GM18951 (cell line): ENCODE measurements at regions not wholly inside any gene's neighbourhood (a gene's known extent, or its start where the extent isn't known, plus 50 kb on each side); places are given as distances from the start of the nearest gene placed in this dataset.

Experiments
- POLR2A ChIP-seq: IDR thresholded peaks from 4 replicates; pipeline ENCODE4 v1.6.1; 2011; ENCODE audit warnings: mild to moderate bottlenecking; ENCODE audit not compliant: insufficient read length, insufficient read depth; ENCODE audit errors: extremely low read depth
- in situ Hi-C: fragments of 300-500 bp; cut with MboI; formaldehyde crosslinking; loops from one replicate; pipeline ENCODE4 v1.12.0; 2022; ENCODE audit warnings: low sequenced_read_pairs, mixed read lengths, inconsistent platforms; ENCODE audit not compliant: unreplicated experiment

GRCh38 chr5:175056831-175057230 is 332.4 kb downstream of the MSX2 start:
- in situ Hi-C loops, result no loop called here
- TF ChIP-seq POLR2A, result no peak

DNA sequence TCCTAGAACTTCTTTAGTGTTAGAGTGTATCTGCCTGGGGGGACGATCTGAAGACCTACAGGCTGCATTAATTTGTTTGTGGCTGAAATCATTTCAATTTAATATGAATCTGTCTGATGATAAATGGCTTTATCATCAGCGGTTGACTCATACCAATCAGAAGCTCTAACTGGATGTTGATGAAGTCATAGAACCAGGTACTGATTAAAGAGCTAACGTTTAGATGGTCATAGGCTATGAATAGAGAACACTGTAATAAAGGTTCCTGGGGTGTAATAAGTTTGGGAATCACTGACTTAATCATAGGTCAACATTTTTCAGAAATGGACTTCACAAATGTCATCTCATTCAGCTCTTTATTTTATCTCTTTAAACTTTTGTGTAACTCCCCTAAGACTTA is 329.9 kb downstream of the MSX2 start:
- TF ChIP-seq POLR2A, result no peak
- in situ Hi-C loops, result no loop called here

DNA sequence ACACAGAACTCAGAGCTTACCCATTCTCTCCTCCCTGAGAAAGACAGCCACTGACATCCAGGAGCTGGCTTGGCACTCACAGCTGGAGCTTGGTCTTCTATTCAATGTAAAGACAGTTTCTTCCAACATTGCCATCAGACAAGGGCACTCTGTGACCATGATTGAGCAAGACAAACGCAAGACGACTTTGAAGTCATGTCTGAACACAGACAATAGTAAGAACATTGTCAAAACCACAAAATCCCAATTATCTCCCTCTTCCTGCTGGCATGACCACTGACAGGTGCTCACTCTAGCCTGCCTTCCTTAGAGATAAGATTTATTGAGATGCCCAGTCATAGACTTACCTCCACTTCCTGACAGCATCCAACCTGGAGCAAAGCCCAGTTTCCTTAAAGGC is 328.0 kb downstream of the MSX2 start:
- no peak for TF ChIP-seq POLR2A
- in situ Hi-C loops, result no loop called here

- TF ChIP-seq POLR2A, result no peak
- in situ Hi-C loops, result no loop called here
These were observed 322.7 kb downstream of the MSX2 start for GRCh38 chr5:175047048-175047447.

- in situ Hi-C loops, result no loop called here
- TF ChIP-seq POLR2A, result no peak
These were observed 321.4 kb downstream of the MSX2 start for GRCh38 chr5:175045820-175046219.

GRCh38 chr5:175037820-175038219 is 313.4 kb downstream of the MSX2 start:
- TF ChIP-seq POLR2A, result no peak
- in situ Hi-C loops, result no loop called here

GRCh38 chr5:175035882-175036533 is 311.6 kb downstream of the MSX2 start:
- in situ Hi-C loops, result no loop called here
- no peak for TF ChIP-seq POLR2A

GRCh38 chr5:175034924-175035323 is 310.5 kb downstream of the MSX2 start:
- TF ChIP-seq POLR2A, result no peak
- in situ Hi-C loops, result no loop called here

DNA sequence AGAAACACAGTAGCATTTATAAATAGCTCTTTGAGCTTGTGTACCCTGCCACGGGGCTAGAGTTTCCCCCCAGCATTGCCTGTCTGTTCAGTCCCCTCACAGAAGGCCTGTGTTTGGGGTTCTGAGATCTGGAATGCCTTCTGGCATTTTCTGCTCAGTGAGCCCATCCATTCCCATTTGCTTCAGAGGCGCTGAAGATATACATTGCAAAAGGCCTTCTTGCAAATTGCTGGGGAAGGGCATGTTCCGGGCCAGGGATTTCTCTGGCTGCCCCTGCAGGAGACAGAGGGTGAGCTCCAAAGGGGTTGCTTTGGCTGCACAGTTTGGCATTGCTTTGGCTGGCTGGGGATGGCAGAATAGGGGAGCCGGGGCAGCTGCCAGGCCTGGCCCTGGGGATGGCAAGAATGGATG is 308.4 kb downstream of the MSX2 start:
- in situ Hi-C loops, result no loop called here
- no peak for TF ChIP-seq POLR2A

GRCh38 chr5:175032013-175032412 is 307.6 kb downstream of the MSX2 start:
- in situ Hi-C loops, result no loop called here
- no peak for TF ChIP-seq POLR2A

GRCh38 chr5:175027390-175027789 is 303.0 kb downstream of the MSX2 start:
- in situ Hi-C loops, result no loop called here
- TF ChIP-seq POLR2A, result no peak

DNA sequence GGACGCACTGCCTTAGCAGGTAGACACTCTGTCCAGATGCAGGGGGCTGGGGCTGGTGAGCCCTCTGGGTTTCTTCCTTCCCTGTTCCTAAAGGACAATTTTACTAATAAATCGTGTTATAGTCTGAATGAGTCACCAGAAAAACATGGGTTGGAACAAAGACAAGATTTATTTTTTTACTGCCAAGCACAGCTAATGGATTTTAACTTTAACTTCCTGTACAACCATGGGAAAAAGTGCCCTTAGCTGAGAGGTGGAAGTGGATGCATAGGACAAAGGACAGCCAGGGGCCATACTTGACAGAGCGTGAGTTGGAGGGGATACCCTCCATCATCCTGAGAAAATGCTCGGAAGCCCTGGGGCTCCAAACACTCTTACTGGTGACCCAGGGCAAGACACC is 300.7 kb downstream of the MSX2 start:
- in situ Hi-C loops, result no loop called here

GRCh38 chr5:175021841-175022625 is 297.7 kb downstream of the MSX2 start:
- in situ Hi-C loops, result no loop called here
- no peak for TF ChIP-seq POLR2A

More for the DNA sequence above, 300.7 kb downstream of the MSX2 start:
- TF ChIP-seq POLR2A, result no peak

DNA sequence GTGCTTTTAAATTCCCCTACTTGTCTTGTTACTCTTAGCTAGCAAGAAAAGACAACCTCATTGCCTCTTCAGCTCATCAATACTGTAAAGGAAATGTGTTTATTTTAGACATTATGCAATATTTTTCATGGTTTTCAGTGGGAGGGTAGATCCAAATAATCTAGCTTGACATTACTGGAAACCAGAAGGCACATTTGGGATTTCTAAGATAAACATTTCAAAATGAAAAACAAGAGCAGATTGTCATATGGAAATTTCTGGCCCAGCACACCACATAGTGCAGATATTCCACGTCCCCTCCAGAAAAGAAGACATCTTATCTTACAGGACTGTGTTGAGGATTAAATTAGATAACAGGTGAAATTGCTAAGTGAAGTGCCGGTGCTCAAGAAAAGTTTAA is 296.9 kb downstream of the MSX2 start:
- TF ChIP-seq POLR2A, result no peak
- in situ Hi-C loops, result no loop called here

- in situ Hi-C loops, result no loop called here
- TF ChIP-seq POLR2A, result no peak
These were observed 290.8 kb downstream of the MSX2 start for GRCh38 chr5:175015028-175015685.
